ENCODE measurements at regions not wholly inside any gene's neighbourhood (a gene's known extent, or its start where the extent isn't known, plus 50 kb on each side); places are given as distances from the start of the nearest gene placed in this dataset.

DNA sequence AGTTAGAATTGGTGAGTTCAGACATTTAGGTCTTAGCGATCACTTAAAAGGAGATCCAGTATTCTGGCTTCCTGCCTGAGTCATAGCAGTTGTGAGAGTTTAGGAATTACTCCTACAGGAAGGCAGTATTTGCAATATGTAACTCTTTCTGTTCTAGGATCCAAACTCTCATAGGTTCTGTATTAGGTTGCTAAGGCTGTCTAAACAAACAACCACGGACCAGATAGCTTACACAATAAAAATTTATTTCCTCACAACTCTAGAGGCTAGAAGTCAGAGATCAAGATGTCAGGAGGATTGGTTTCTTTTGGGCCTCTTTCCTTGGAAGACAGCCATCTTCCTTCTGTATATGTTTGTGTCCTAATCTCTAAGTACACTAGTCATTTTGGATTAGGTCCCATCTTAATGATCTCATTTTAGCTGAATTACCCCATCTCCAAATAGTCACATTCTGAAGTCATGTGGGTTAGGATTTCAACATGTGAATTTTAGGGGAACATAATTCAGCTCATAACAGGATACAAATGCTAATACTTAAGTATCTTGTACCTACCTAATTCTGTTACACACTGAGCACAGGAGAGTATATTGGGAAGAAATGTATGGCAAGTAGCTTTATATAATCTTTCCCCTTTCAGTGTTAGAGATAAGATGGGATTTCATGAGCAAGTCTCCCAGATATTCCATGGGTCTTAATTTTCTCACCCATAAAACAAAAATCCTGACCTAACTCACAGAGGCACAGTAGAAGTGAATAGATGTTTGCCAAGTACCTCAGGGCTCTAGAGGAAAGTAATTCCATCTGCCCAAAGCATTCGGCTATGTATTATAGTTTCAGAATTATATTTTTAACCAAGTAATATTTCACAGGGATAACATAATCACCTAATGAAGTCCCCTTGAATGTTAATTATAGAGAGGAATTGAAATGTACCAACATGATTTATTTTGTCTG is 144.4 kb downstream of the PTBP2 start:
- TF ChIP-seq, protein P1, sequence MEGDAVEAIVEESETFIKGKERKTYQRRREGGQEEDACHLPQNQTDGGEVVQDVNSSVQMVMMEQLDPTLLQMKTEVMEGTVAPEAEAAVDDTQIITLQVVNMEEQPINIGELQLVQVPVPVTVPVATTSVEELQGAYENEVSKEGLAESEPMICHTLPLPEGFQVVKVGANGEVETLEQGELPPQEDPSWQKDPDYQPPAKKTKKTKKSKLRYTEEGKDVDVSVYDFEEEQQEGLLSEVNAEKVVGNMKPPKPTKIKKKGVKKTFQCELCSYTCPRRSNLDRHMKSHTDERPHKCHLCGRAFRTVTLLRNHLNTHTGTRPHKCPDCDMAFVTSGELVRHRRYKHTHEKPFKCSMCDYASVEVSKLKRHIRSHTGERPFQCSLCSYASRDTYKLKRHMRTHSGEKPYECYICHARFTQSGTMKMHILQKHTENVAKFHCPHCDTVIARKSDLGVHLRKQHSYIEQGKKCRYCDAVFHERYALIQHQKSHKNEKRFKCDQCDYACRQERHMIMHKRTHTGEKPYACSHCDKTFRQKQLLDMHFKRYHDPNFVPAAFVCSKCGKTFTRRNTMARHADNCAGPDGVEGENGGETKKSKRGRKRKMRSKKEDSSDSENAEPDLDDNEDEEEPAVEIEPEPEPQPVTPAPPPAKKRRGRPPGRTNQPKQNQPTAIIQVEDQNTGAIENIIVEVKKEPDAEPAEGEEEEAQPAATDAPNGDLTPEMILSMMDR (conservative IDR thresholded peaks at IDR 0.05; ENCODE audit: low read depth, low read length): no peak
- DNase-seq (ENCODE audit: low read depth): peak; percentile 33
- H3K4me3 ChIP-seq (ENCODE audit: low read depth, low read length): no peak overlapping the region

- no peak overlapping the region for H3K4me3 ChIP-seq (ENCODE audit: low read depth, low read length)
- TF ChIP-seq, protein P1 (conservative IDR thresholded peaks at IDR 0.05; ENCODE audit: low read depth, low read length): no peak
- DNase-seq (ENCODE audit: low read depth): no peak
Observed at GRCh38 chr1:96872757-96873156, 151.2 kb downstream of the PTBP2 start.

DNA sequence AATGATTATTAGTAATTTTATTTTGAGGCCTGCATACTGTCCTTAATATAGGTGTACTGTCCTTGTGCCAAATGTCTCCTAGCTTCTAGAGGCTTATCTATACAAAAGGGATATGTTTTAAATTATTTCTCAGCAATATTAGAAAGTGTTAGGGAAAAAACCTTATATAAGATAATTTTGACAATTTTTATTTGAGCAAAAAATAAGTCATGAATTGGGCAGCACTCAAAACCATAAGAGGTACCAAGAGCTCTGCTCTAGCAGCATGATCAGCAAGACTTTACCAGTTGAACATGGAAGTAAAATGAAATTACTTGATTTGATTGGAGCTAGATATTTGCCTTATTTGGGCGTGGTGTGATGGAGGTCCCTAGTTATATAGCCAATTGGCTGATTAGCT is 157.1 kb downstream of the PTBP2 start:
- DNase-seq (ENCODE audit: low read depth): no peak
- H3K4me3 ChIP-seq (ENCODE audit: low read depth, low read length): no peak overlapping the region
- TF ChIP-seq, protein P1 (conservative IDR thresholded peaks at IDR 0.05; ENCODE audit: low read depth, low read length): no peak

DNA sequence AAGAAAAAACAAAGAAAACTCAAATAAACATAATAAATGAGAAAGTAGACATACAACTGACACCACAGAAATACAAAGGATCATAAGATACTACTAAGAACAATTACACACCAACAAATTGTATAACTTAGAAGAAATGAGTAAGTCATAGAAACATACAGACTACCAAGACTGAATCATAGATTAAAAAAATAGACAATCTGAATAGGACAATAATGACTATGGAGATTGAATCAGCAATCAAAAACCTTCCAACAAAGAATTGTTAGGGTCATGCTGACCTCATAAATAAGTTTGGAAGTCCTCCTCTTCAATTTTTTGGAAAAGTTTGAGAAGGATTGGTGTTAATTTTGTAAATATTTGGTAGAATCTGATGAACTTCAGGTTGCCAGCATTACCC is 159.0 kb downstream of the PTBP2 start:
- no peak overlapping the region for H3K4me3 ChIP-seq (ENCODE audit: low read depth, low read length)
- no peak for DNase-seq (ENCODE audit: low read depth)
- TF ChIP-seq, protein P1 (conservative IDR thresholded peaks at IDR 0.05; ENCODE audit: low read depth, low read length): no peak

DNA sequence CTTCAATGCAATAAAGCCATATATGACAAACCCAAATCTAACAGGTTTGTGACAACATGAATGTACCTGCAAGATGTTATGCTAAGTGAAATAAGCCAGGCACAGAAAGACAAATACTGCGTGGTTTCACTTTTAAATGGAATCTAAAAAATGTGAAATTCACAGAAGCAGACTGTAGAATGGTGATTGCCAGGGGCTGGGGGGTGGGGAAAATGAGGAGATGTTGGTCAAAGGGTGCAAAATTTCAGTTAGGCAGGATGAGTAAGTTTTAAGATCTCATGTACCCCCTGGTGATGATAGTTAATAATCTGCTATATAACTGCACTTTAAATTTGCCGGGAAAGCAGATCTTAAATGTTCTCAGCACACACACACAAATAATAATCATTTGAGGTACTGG is 160.5 kb downstream of the PTBP2 start:
- TF ChIP-seq, protein P1 (conservative IDR thresholded peaks at IDR 0.05; ENCODE audit: low read depth, low read length): no peak
- no peak for DNase-seq (ENCODE audit: low read depth)
- H3K4me3 ChIP-seq (ENCODE audit: low read depth, low read length): no peak overlapping the region

GRCh38 chr1:96886474-96886873 is 164.9 kb downstream of the PTBP2 start:
- no peak for DNase-seq (ENCODE audit: low read depth)
- H3K4me3 ChIP-seq (ENCODE audit: low read depth, low read length): no peak overlapping the region
- TF ChIP-seq, protein P1 (conservative IDR thresholded peaks at IDR 0.05; ENCODE audit: low read depth, low read length): no peak

DNA sequence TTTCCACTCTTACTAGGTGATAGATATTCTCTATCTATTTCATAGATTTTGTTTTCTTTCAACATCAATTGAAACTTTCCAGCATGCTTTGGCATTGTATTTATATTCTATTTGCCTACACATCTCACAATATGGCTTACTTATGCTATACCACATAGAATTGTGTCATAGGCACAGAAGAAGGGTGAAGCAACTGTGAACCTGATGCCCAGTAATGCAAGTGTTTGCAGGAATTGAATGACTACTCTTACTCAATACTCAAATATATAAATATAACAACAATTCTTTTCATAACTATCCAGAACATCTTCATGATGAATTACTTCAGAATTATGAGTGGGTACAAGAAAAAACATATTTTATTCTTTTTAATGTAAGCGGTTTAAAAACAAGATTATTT is 165.9 kb downstream of the PTBP2 start:
- DNase-seq (ENCODE audit: low read depth): no peak
- TF ChIP-seq, protein P1 (conservative IDR thresholded peaks at IDR 0.05; ENCODE audit: low read depth, low read length): no peak
- no peak overlapping the region for H3K4me3 ChIP-seq (ENCODE audit: low read depth, low read length)

All from epithelial cell of proximal tubule (primary cell).